Tibial artery (tissue), 4 donors: ENCODE measurements at regions not wholly inside any gene's neighbourhood (a gene's known extent, or its start where the extent isn't known, plus 50 kb on each side); places are given as distances from the start of the nearest gene placed in this dataset.
A peak's percentile ranks its signal among the peaks of the same experiment; 100 is the strongest.

ENCODE experiments used
- DNase-seq, 2 donors: peaks; one replicate each; pipeline ENCODE4 v3.0.0-alpha.2; 2019
- H3K27ac ChIP-seq, 2 donors: fragments of 200-600 bp; sonication (generic) in 1 of 2; 1 replicate in 1 of 2; 2 replicates in 1 of 2; pipeline ENCODE4 v1.5.1; 2018 to 2019; ENCODE audit warnings: mild to moderate bottlenecking in 1 of 2
- H3K27me3 ChIP-seq, 2 donors: fragments of 200-600 bp; sonication (generic) in 1 of 2; one replicate each; pipeline versions ENCODE4 v1.5.1 to v1.6.0; 2016 to 2019
- H3K36me3 ChIP-seq, 3 donors: fragments of 200-600 bp; sonication (generic) in 2 of 3; one replicate each; pipeline ENCODE4 v1.5.1; 2016 to 2019; ENCODE audit warnings: mild to moderate bottlenecking in 2 of 3
- H3K4me1 ChIP-seq, 4 donors: fragments of 200-600 bp; sonication (generic) in 2 of 4; 1 replicate in 3 of 4; 2 replicates in 1 of 4; pipeline ENCODE4 v1.5.1; 2016 to 2019
- H3K4me3 ChIP-seq, 2 donors: fragments of 200-600 bp; sonication (generic) in 1 of 2; 1 replicate in 1 of 2; 2 replicates in 1 of 2; pipeline ENCODE4 v1.5.1; 2018 to 2019; ENCODE audit warnings: mild to moderate bottlenecking in 2 of 2
- H3K9me3 ChIP-seq, 3 donors: fragments of 200-600 bp; sonication (generic) in 1 of 3; one replicate each; pipeline ENCODE4 v1.5.1; 2016 to 2019
- intact Hi-C: fragments of 100-400 bp; cut with DNase I; formaldehyde crosslinking; loops from one replicate; pipeline ENCODE4 v1.15.0; 2023; ENCODE audit warnings: low total_unique reads
- TF ChIP-seq, protein P1 (sequence below), 2 experiments: fragments of 200-600 bp in 1 of 2; fragments of 450-650 bp in 1 of 2; IDR thresholded peaks; one replicate each; pipeline ENCODE4 v1.5.1; 2017 to 2019; ENCODE audit warnings: antibody characterized with exemption in 2 of 2, mild to moderate bottlenecking in 1 of 2, moderate library complexity in 1 of 2

DNA sequence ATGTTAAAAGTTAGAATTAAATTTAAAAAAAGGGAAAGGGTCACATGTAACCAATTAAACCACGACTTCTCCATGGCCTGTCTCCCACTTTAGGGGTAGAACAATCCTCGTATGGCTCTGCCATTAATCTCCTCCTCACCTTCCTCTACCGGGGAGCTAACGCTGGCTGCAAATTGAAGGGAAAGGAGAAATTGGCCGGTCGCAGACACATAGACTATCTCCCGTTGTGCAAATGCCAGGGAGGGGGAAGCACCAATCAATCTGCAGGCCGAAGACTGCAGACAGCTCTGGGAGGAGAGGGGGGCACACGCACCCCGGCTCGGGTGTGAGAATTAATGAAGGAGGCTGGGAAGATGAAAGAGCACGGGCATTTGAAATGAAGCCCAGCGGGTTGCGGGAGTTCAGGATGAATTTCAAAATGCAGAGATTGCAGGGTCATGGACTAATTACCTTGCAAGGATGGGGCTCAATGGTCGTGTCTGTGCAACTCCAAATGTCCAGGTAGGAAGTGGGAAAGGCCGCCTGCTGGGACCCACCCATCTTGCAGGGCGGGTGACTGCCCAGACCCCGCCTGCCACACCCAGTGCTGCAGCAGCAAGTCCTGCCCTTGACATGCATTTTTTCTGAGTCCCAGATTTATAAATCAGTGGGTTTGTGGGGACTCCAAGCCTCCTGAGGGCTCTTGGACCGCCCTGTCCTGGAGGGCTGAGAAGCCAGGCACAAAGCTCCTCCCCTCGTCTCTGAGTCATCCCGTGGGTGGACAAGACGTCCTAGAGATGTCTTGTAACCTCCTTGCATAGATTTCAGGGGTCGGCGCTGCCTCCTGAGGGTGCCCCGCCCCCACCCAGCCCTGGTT is 534.2 kb downstream of the TBC1D22A start:
- peaks cover 0 to 16% (median 6%) of the 10 kb centered on the region in 4 donors for H3K4me1 ChIP-seq
- no peaks in the 10 kb centered on the region for H3K9me3 ChIP-seq
- no peaks in the 10 kb centered on the region for H3K36me3 ChIP-seq
- H3K27me3 ChIP-seq: peaks cover 0 to 9% of the 10 kb centered on the region in 2 donors
- DNase-seq: peak in 1 of 2 donors; percentile 5
- intact Hi-C loops: no loop called here
- H3K4me3 ChIP-seq: no peak overlapping the region
- TF ChIP-seq, protein P1, sequence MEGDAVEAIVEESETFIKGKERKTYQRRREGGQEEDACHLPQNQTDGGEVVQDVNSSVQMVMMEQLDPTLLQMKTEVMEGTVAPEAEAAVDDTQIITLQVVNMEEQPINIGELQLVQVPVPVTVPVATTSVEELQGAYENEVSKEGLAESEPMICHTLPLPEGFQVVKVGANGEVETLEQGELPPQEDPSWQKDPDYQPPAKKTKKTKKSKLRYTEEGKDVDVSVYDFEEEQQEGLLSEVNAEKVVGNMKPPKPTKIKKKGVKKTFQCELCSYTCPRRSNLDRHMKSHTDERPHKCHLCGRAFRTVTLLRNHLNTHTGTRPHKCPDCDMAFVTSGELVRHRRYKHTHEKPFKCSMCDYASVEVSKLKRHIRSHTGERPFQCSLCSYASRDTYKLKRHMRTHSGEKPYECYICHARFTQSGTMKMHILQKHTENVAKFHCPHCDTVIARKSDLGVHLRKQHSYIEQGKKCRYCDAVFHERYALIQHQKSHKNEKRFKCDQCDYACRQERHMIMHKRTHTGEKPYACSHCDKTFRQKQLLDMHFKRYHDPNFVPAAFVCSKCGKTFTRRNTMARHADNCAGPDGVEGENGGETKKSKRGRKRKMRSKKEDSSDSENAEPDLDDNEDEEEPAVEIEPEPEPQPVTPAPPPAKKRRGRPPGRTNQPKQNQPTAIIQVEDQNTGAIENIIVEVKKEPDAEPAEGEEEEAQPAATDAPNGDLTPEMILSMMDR (IDR thresholded peaks at IDR 0.05): no peak
- H3K27ac ChIP-seq: no peak overlapping the region

DNA sequence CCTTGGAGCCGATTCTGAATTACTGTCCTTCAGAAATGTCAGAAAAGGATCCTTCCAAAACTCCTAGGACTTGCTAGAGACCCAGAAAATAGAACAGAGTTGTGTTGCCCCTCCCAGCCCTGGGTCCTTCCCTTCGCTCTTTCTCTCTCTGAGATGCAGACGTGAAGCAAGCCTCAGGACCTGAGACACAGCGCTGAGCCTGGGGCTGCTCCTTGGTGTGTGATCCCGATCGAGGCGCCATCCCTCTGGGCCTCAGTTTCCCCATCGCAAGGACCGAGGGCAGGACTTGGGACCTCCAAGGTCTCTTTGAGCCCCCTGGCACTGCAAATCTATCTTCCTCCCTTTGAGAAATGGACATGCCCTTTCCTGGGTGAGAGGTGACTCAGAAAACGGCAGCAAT is 533.5 kb downstream of the TBC1D22A start:
- H3K27ac ChIP-seq: no peak overlapping the region
- peaks cover 0 to 16% (median 6%) of the 10 kb centered on the region in 4 donors for H3K4me1 ChIP-seq
- no peaks in the 10 kb centered on the region for H3K36me3 ChIP-seq
- TF ChIP-seq, protein P1 (IDR thresholded peaks at IDR 0.05): no peak
- intact Hi-C loops: no loop called here
- peak in 1 of 2 donors; percentile 11 for DNase-seq
- H3K4me3 ChIP-seq: no peak overlapping the region
- peaks cover 0 to 9% of the 10 kb centered on the region in 2 donors for H3K27me3 ChIP-seq
- H3K9me3 ChIP-seq: no peaks in the 10 kb centered on the region

DNA sequence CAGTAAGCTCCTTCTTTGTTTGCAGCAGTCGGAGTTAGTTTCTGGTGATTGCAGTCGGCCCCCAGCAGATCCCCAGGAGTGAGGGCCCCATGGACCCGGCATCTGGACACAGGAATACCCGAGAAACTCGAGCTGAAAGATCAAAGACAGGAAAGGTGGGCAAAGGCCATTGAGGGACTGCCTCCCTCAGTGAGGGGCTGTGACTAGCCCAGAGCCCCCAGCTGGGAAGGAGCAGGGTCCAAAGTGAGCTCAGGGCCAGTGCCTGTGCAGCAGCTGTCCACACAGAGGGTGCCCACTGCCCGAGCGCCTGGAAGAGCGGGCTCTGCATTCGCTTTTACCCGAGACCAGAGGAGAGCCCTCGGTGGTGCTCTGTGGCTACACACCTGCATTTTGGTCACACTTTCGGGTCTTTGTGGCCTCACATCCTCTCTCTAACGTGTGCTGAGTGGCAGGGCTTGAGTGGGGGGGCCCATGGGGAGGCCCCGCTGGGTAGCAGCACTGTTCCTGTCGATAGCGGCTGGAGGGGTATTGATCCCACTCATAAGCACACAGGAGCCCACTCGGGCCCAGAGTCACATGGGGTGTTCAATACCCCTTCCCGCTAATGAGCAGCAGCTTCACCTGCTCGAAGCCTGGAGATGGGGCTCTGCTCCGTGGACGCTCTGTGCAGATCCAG is 532.9 kb downstream of the TBC1D22A start:
- peak in 1 of 2 donors; percentile 15 for DNase-seq
- intact Hi-C loops: no loop called here

DNA sequence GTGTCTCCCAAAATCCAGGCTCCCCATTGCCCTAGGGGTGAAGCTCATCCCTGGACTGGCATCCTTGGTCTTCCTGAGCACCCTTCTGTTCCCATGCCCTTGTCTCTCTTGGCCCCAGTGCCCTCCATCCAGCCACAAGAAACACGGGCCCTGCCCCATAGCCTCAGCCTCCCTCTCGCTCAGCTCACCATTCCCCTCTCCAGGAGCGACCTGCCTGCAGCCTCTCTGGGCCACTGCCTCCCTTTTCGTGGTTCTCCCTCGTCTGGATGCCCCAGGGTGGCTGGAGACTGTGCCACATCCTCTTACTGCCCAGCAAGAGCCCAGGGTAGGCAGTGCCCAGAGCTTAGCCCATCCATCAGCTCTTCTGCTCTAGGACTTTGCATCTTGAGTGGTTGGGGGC is 532.1 kb downstream of the TBC1D22A start:
- Histone ChIP-seq H3K27ac (peak overlapping the region in 1 of 2 donors; percentile 13), H3K27me3 (peaks cover 0 to 6% of the 10 kb centered on the region in 2 donors), H3K4me1 (peaks cover 0 to 16% (median 6%) of the 10 kb centered on the region in 4 donors), H3K36me3 (no peaks in the 10 kb centered on the region), H3K9me3 (no peaks in the 10 kb centered on the region), H3K4me3 (no peak overlapping the region)
- peak in 1 of 2 donors; percentile 11 for DNase-seq
- TF ChIP-seq, protein P1 (IDR thresholded peaks at IDR 0.05): no peak
- intact Hi-C loops: no loop called here

More for the DNA sequence above, 532.9 kb downstream of the TBC1D22A start:
- no peak overlapping the region for H3K4me3 ChIP-seq
- H3K36me3 ChIP-seq: no peaks in the 10 kb centered on the region
- TF ChIP-seq, protein P1 (IDR thresholded peaks at IDR 0.05): no peak
- H3K4me1 ChIP-seq: peaks cover 0 to 16% (median 6%) of the 10 kb centered on the region in 4 donors
- no peak overlapping the region for H3K27ac ChIP-seq
- H3K9me3 ChIP-seq: no peaks in the 10 kb centered on the region
- H3K27me3 ChIP-seq: peaks cover 0 to 6% of the 10 kb centered on the region in 2 donors

DNA sequence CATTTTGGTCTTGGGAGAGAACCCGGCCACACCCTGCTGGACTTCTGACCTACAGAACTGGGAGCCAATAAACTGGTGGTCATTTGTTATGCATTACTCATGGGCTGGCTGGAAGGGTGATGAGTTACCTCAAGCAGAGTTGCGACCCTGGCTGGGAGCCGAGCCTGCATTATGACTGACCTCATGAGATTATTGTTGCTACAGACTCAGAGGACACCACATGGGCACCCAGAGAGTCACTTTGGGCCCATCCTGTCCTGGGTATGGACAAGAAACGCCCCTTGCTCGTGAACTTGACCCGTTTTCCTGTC is 531.7 kb downstream of the TBC1D22A start:
- Histone ChIP-seq H3K27ac (peak overlapping the region in 1 of 2 donors; percentile 13), H3K4me3 (no peak overlapping the region), H3K36me3 (no peaks in the 10 kb centered on the region), H3K27me3 (peaks cover 0 to 6% of the 10 kb centered on the region in 2 donors), H3K4me1 (peaks cover 0 to 16% (median 6%) of the 10 kb centered on the region in 4 donors), H3K9me3 (no peaks in the 10 kb centered on the region)
- TF ChIP-seq, protein P1 (IDR thresholded peaks at IDR 0.05): no peak
- intact Hi-C loops: no loop called here
- peak in 1 of 2 donors; percentile 35 for DNase-seq
